SK-N-SH (cell line): ENCODE measurements at regions not wholly inside any gene's neighbourhood (a gene's known extent, or its start where the extent isn't known, plus 50 kb on each side); places are given as distances from the start of the nearest gene placed in this dataset.

ENCODE experiments used
- CTCF ChIP-seq: fragments of 200-600 bp; sonication (generic); IDR thresholded peaks from 2 replicates; pipeline ENCODE4 v1.6.1; 2017; ENCODE audit warnings: antibody characterized with exemption, mild to moderate bottlenecking, moderate library complexity
- EZH2phosphoT487 ChIP-seq: fragments of 200-600 bp; sonication (generic); IDR thresholded peaks from 2 replicates; pipeline ENCODE4 v1.6.1; 2017; ENCODE audit warnings: low read depth, mixed run types, mild to moderate bottlenecking, antibody characterized with exemption, moderate library complexity, borderline replicate concordance
- JUND ChIP-seq: IDR thresholded peaks from 2 replicates; pipeline ENCODE4 v1.4.0; 2012
- MAX ChIP-seq: IDR thresholded peaks from 2 replicates; pipeline ENCODE4 v1.4.0; 2012; ENCODE audit warnings: low read depth
- POLR2AphosphoS5 ChIP-seq: IDR thresholded peaks from 2 replicates; pipeline ENCODE4 v1.6.1; 2012; ENCODE audit warnings: low read depth, low read length
- RAD21 ChIP-seq: IDR thresholded peaks from 2 replicates; pipeline ENCODE4 v1.6.1; 2012; ENCODE audit warnings: mild to moderate bottlenecking, low read length
- SIN3A ChIP-seq: IDR thresholded peaks from 2 replicates; pipeline ENCODE4 v1.6.1; 2012; ENCODE audit warnings: low read depth, mild to moderate bottlenecking, low read length, moderate library complexity, borderline replicate concordance

GRCh38 chr17:72271603-72272002 lies 150.8 kb downstream of the SOX9 start:
- TF ChIP-seq JUND (no peak), CTCF (no peak), RAD21 (no peak), POLR2AphosphoS5 (no peak), SIN3A (no peak), MAX (no peak), EZH2phosphoT487 (no peak)
